ENCODE measurements at regions not wholly inside any gene's neighbourhood (a gene's known extent, or its start where the extent isn't known, plus 50 kb on each side); places are given as distances from the start of the nearest gene placed in this dataset.

- H3K4me1 ChIP-seq (ENCODE audit: control insufficient read depth in 1 of 2, low read depth in 2 of 2): no peaks in the 10 kb centered on the region
- H3K27ac ChIP-seq: no peak overlapping the region
- no peak for DNase-seq (ENCODE audit: low spot score)
- no peak for ATAC-seq (ENCODE audit: insufficient number of reproducible peaks, low FRiP score, low read depth)
- no peaks in the 10 kb centered on the region for H3K9me3 ChIP-seq
- no peak overlapping the region for H3K4me3 ChIP-seq
- TF ChIP-seq CTCF (IDR thresholded peaks at IDR 0.05): no peak
- no peaks in the 10 kb centered on the region for H3K36me3 ChIP-seq
- H3K27me3 ChIP-seq (replicated peaks; ENCODE audit: insufficient read depth): no peaks in the 10 kb centered on the region
These were observed 2304.4 kb downstream of the PCDH9 start for GRCh38 chr13:64925727-64926126.

GRCh38 chr13:64925284-64925683 is 2304.9 kb downstream of the PCDH9 start:
- Histone ChIP-seq H3K4me3 (no peak overlapping the region), H3K4me1 (ENCODE audit: control insufficient read depth in 1 of 2, low read depth in 2 of 2) (no peaks in the 10 kb centered on the region), H3K36me3 (no peaks in the 10 kb centered on the region), H3K27me3 (replicated peaks; ENCODE audit: insufficient read depth) (no peaks in the 10 kb centered on the region), H3K27ac (no peak overlapping the region), H3K9me3 (no peaks in the 10 kb centered on the region)
- no peak for TF ChIP-seq CTCF (IDR thresholded peaks at IDR 0.05)
- no peak for DNase-seq (ENCODE audit: low spot score)
- ATAC-seq (ENCODE audit: insufficient number of reproducible peaks, low FRiP score, low read depth): no peak

- no peak overlapping the region for H3K4me3 ChIP-seq
- no peak for DNase-seq (ENCODE audit: low spot score)
- ATAC-seq (ENCODE audit: insufficient number of reproducible peaks, low FRiP score, low read depth): no peak
These were observed 2305.7 kb downstream of the PCDH9 start for GRCh38 chr13:64924401-64924800.

GRCh38 chr13:64917566-64917965 is 2312.6 kb downstream of the PCDH9 start:
- DNase-seq (ENCODE audit: low spot score) (no peak), ATAC-seq (ENCODE audit: insufficient number of reproducible peaks, low FRiP score, low read depth) (no peak)
- Histone ChIP-seq H3K9me3 (no peaks in the 10 kb centered on the region), H3K4me3 (no peak overlapping the region), H3K27ac (no peak overlapping the region), H3K4me1 (ENCODE audit: control insufficient read depth in 1 of 2, low read depth in 2 of 2) (no peaks in the 10 kb centered on the region), H3K36me3 (no peaks in the 10 kb centered on the region), H3K27me3 (replicated peaks; ENCODE audit: insufficient read depth) (no peaks in the 10 kb centered on the region)
- TF ChIP-seq CTCF (IDR thresholded peaks at IDR 0.05): no peak

More at GRCh38 chr13:64924401-64924800, 2305.7 kb downstream of the PCDH9 start:
- no peaks in the 10 kb centered on the region for H3K9me3 ChIP-seq
- no peaks in the 10 kb centered on the region for H3K27me3 ChIP-seq (replicated peaks; ENCODE audit: insufficient read depth)
- no peaks in the 10 kb centered on the region for H3K36me3 ChIP-seq
- H3K4me1 ChIP-seq (ENCODE audit: control insufficient read depth in 1 of 2, low read depth in 2 of 2): no peaks in the 10 kb centered on the region
- no peak overlapping the region for H3K27ac ChIP-seq
- no peak for TF ChIP-seq CTCF (IDR thresholded peaks at IDR 0.05)

GRCh38 chr13:64912141-64912540 is 2318.0 kb downstream of the PCDH9 start:
- no peaks in the 10 kb centered on the region for H3K27me3 ChIP-seq (replicated peaks; ENCODE audit: insufficient read depth)
- no peak overlapping the region for H3K4me3 ChIP-seq
- no peaks in the 10 kb centered on the region for H3K4me1 ChIP-seq (ENCODE audit: control insufficient read depth in 1 of 2, low read depth in 2 of 2)
- TF ChIP-seq CTCF (IDR thresholded peaks at IDR 0.05): no peak
- no peaks in the 10 kb centered on the region for H3K36me3 ChIP-seq
- H3K9me3 ChIP-seq: no peaks in the 10 kb centered on the region
- no peak for ATAC-seq (ENCODE audit: insufficient number of reproducible peaks, low FRiP score, low read depth)
- DNase-seq (ENCODE audit: low spot score): no peak
- H3K27ac ChIP-seq: no peak overlapping the region
